Adrenal gland (tissue), 9 donors: ENCODE measurements at regions not wholly inside any gene's neighbourhood (a gene's known extent, or its start where the extent isn't known, plus 50 kb on each side); places are given as distances from the start of the nearest gene placed in this dataset.
"Not testable (repeated sequence)": the region's sequence is repeated elsewhere in the genome, so short reads cannot be mapped to it uniquely, and the experiment has no call there.

ENCODE experiments used
- DNase-seq, 7 donors: peaks; one replicate each; pipeline ENCODE4 v3.0.0-alpha.2; 2019 to 2020
- H3K27ac ChIP-seq, 5 donors: fragments of 200-600 bp; sonication (generic) in 4 of 5; 1 replicate in 3 of 5; 2 replicates in 2 of 5; pipeline versions ENCODE4 v1.5.1 to v1.8.0; 2016 to 2020; ENCODE audit warnings: mild to moderate bottlenecking in 1 of 5
- H3K27me3 ChIP-seq: fragments of 200-600 bp; 2 replicates; pipeline ENCODE4 v1.8.0; 2021
- H3K36me3 ChIP-seq, 2 donors: fragments of 200-600 bp; replicated peaks in 1 of 2; 1 replicate in 1 of 2; 2 replicates in 1 of 2; pipeline versions ENCODE4 v1.5.1 to v1.8.0; 2018 to 2022
- H3K4me1 ChIP-seq, 2 donors: fragments of 200-600 bp; replicated peaks in 1 of 2; 1 replicate in 1 of 2; 2 replicates in 1 of 2; pipeline versions ENCODE4 v1.5.1 to v1.8.0; 2018 to 2021
- H3K4me3 ChIP-seq, 4 donors: fragments of 200-600 bp; sonication (generic) in 3 of 4; one replicate each; pipeline ENCODE4 v1.5.1; 2016 to 2018
- H3K9me3 ChIP-seq, 3 donors: fragments of 200-600 bp; sonication (generic) in 1 of 3; replicated peaks in 1 of 3; 1 replicate in 2 of 3; 2 replicates in 1 of 3; pipeline versions ENCODE4 v1.5.1 to v1.8.0; 2016 to 2021
- CTCF ChIP-seq, 6 experiments: fragments of 450-650 bp in 4 of 6; fragments of 200-600 bp in 2 of 6; sonication (generic) in 1 of 6; IDR thresholded peaks; 1 replicate in 5 of 6; 2 replicates in 1 of 6; pipeline versions ENCODE4 v1.5.1 to v1.8.0; 2016 to 2021; ENCODE audit warnings: antibody characterized with exemption in 6 of 6, mild to moderate bottlenecking in 2 of 6, moderate library complexity in 1 of 6
- POLR2A ChIP-seq, 2 donors: fragments of 450-650 bp; IDR thresholded peaks; one replicate each; pipeline ENCODE4 v1.6.1; 2017; ENCODE audit warnings: antibody characterized with exemption in 2 of 2, mild to moderate bottlenecking in 2 of 2, moderate library complexity in 1 of 2
- whole genome bisulfite sequencing, 4 donors: extraction: QIAGEN DNeasy Blood & Tissue Kit in 2 of 4; methylation state at CpG; one replicate each; pipeline versions ENCODE4 v1.1.5 to v1.1.7; 2013 to 2017; 5-methylcytosine and 5-hydroxymethylcytosine counted together
- intact Hi-C, 2 donors: fragments of 100-400 bp; cut with DNase I; formaldehyde crosslinking; loops; one replicate each; pipeline versions ENCODE4 v1.14.1 to v1.15.0; 2022 to 2023
- donor health status: healthy with polysubstance abuse.
- donor health status: Bipolar disorder and iron deficiency.
- donor health status: DM: yes; HTN: yes; CAD: no.
- donor health status: DM: no; HTN: no; CAD: no.
- donor health status: DM: no; HTN: no; CAD: no.

GRCh38 chr6:105688573-105688972, 285.7 kb upstream of the PREP start:
- Histone ChIP-seq H3K9me3 (no peaks in the 10 kb centered on the region), H3K27ac (no peak overlapping the region), H3K27me3 (no peaks in the 10 kb centered on the region), H3K4me1 (no peaks in the 10 kb centered on the region), H3K36me3 (no peaks in the 10 kb centered on the region), H3K4me3 (no peak overlapping the region)
- no peak for DNase-seq
- intact Hi-C loops: no loop called here
- no peak for TF ChIP-seq CTCF (IDR thresholded peaks at IDR 0.05)
- no peak for TF ChIP-seq POLR2A (IDR thresholded peaks at IDR 0.05)
- WGBS, 4 donors: 57 to 79% (median 71%) methylated on average over 1 of the region's 1 CpG; no CpG with 5 or more reads in 1 of the 4 donors

GRCh38 chr6:105686793-105687192, 283.9 kb upstream of the PREP start:
- WGBS, 4 donors: 31 to 96% (median 91%) methylated on average over 1 of the region's 1 CpG
- H3K4me3 ChIP-seq, intact Hi-C loops, H3K36me3 ChIP-seq, H3K27ac ChIP-seq, DNase-seq, H3K4me1 ChIP-seq, H3K9me3 ChIP-seq, H3K27me3 ChIP-seq: not testable (repeated sequence)

- intact Hi-C loops: no loop called here
- no peak overlapping the region for H3K27ac ChIP-seq
Observed at GRCh38 chr6:105681061-105681460, 278.2 kb upstream of the PREP start.

GRCh38 chr6:105680131-105680530, 277.2 kb upstream of the PREP start:
- intact Hi-C loops: no loop called here
- H3K9me3 ChIP-seq: no peaks in the 10 kb centered on the region
- no peak overlapping the region for H3K4me3 ChIP-seq
- H3K4me1 ChIP-seq: no peaks in the 10 kb centered on the region
- DNase-seq: no peak
- H3K36me3 ChIP-seq: no peaks in the 10 kb centered on the region
- H3K27ac ChIP-seq: no peak overlapping the region
- H3K27me3 ChIP-seq: no peaks in the 10 kb centered on the region
- 70 to 73% (median 73%) methylated on average over 1 of the region's 1 CpG for WGBS, 4 donors
- TF ChIP-seq CTCF (IDR thresholded peaks at IDR 0.05): no peak
- no peak for TF ChIP-seq POLR2A (IDR thresholded peaks at IDR 0.05)

More at GRCh38 chr6:105681061-105681460, 278.2 kb upstream of the PREP start:
- Histone ChIP-seq H3K36me3 (no peaks in the 10 kb centered on the region), H3K4me3 (no peak overlapping the region), H3K9me3 (no peaks in the 10 kb centered on the region), H3K27me3 (no peaks in the 10 kb centered on the region), H3K4me1 (no peaks in the 10 kb centered on the region)
- 73 to 90% (median 82%) methylated on average over 1 of the region's 1 CpG for WGBS, 4 donors
- TF ChIP-seq POLR2A (IDR thresholded peaks at IDR 0.05): no peak
- TF ChIP-seq CTCF (IDR thresholded peaks at IDR 0.05): no peak
- no peak for DNase-seq

GRCh38 chr6:105678516-105678915, 275.6 kb upstream of the PREP start:
- no peaks in the 10 kb centered on the region for H3K9me3 ChIP-seq
- no peak overlapping the region for H3K27ac ChIP-seq
- no peaks in the 10 kb centered on the region for H3K27me3 ChIP-seq
- no peak for DNase-seq
- intact Hi-C loops: no loop called here
- no peaks in the 10 kb centered on the region for H3K4me1 ChIP-seq
- 82 to 93% (median 91%) methylated on average over 1 of the region's 1 CpG for WGBS, 4 donors
- no peaks in the 10 kb centered on the region for H3K36me3 ChIP-seq
- no peak overlapping the region for H3K4me3 ChIP-seq
- TF ChIP-seq CTCF (IDR thresholded peaks at IDR 0.05) (no peak), POLR2A (IDR thresholded peaks at IDR 0.05) (no peak)
